Lung microvascular endothelial cell (primary cell): ENCODE measurements at regions not wholly inside any gene's neighbourhood (a gene's known extent, or its start where the extent isn't known, plus 50 kb on each side); places are given as distances from the start of the nearest gene placed in this dataset.

Experiments used
- DNase-seq, 2 donors: peaks; one replicate each; pipeline versions ENCODE4 v3.0.0 to v3.0.0-alpha.2; 2010; ENCODE audit warnings: low read depth in 2 of 2

GRCh38 chr7:41795276-41795833 lies 92.5 kb upstream of the INHBA start:
- DNase-seq, result no peak

GRCh38 chr7:41793556-41793955 lies 90.7 kb upstream of the INHBA start:
- no peak for DNase-seq

DNA sequence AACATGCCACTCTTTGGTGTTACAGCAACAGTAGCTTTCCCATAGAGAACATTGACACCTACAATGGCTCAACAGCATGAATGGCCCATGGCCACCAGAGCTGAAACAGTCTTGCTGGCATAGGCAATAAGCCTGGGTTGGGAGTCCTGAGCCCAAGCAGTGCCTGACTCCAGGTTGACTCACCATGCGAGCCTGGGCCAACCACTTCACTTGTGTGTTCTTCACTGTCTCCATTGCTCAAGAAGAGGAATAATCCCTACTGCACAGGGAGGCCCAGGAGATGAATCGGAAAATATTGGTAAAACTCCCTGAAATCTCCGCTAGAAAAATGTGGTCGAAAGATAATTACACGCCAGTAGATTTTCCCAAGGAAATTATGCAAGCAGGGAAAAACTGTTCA lies 89.2 kb upstream of the INHBA start:
- DNase-seq, result no peak

- DNase-seq, result peak in 1 of 2 donors; percentile 36
Observed at GRCh38 chr7:41788556-41788955, 85.7 kb upstream of the INHBA start.

GRCh38 chr7:41787651-41788350 lies 84.9 kb upstream of the INHBA start:
- DNase-seq, result no peak

- DNase-seq, result no peak
Observed at GRCh38 chr7:41786944-41787343, 84.1 kb upstream of the INHBA start.

DNA sequence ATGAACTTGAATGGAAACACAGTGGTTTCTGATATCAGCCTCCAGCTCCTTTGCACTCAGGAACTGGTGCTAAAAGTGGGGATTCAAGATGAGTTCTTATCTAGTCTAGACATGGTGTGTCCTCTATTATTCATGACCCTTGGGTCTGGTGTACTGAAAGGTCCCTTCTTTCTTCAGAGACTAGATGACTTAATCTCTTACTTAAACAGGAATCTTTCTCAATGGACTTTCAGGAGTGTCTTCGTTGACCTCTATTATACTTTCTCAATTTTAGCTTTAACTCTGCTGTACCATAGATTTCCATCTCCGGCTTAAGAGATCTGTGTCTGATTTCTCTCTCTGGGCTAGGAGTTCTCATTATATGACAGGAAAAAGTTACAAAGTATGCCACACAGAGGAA lies 83.5 kb upstream of the INHBA start:
- DNase-seq, result no peak

DNA sequence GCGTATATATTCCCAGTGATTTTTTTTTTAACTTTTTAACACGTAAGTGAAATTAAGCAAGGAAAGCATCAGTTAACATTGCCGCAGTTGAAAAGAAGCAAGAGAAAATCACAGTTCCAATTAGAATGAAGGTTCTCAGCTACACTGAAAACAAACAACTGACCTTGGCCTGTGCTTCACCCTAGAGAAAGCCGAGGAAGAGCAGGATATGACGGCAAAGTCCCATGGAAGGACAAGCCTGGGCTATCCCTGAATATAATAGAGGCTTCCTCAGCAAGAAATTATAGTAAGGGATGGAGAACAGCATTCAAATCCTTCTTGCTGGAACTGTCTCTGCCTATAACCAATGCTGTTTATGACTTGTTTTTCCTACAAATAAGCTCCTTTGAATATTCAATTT lies 83.0 kb upstream of the INHBA start:
- DNase-seq, result peak in 1 of 2 donors; percentile 43

DNA sequence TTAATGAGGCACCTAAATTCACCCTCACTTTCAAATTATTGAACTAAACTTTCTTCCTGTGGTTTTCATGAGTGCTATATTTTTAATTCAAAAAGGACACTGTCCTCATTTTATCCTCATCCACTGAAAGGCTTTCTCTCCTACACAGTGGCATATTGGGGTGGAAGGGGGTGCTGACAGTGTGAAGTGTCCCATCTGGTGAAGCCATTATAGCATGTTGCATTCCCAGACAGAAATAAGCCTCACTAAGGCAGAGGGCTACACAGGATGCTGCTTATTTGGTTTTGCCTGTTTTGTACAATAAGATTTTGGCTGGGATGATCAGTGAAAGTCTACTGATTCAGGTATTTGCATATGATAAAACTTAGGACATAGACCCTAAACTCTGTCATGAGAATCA lies 82.4 kb upstream of the INHBA start:
- no peak for DNase-seq

DNA sequence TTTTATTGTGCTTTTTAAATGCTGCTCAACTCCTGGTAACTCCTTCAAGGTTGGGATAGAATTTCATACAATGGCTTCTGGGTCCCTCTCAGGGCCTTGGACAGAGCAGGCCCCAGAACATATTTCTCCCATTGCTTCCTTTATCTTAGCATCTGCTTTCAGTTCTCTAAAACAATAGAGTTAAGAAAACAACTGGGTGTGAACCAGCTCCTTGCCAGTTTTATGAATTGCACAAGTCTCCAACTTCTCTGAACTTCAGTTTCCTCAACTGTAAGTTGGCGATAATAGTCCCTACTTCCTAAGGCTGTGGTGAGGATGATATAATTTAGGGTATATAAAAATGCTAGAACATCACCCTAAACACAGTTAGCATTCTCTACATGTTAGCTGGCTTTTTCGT lies 77.0 kb upstream of the INHBA start:
- peak in 1 of 2 donors; percentile 47 for DNase-seq

DNA sequence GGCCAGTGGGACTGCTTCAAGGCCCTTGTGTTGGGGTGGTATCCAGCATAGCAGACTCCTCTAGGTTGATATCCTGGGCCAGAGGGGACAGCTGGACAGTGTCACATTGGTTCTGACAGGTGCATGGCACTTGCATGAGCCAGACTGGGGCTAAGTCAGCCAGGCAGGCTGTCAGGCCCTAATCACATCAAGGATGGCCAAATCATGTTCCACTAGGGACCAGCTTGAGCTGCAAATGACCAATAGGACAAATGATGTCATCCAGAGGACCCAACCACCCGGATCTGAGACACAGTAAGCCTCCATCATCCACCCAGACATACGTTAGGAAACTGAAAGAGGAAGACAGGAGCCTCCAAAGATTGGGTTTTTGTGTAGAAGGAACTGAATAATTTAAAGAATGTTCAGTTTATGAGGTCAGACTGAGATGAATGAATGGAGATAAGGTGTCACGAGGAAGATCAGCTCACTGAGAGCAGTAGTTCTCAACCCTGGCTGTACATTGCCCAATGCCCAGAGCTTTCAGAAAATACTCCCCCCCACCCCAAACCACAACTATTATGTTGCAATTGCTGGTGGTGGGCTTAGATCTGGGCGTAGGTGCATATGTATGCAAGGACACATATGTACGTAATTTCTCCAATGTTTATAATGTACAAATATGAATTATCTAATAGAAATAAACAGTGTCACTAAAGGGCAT lies 75.2 kb upstream of the INHBA start:
- no peak for DNase-seq

GRCh38 chr7:41774966-41775365 lies 72.1 kb upstream of the INHBA start:
- no peak for DNase-seq

GRCh38 chr7:41773756-41774155 lies 70.9 kb upstream of the INHBA start:
- no peak for DNase-seq

- no peak for DNase-seq
Observed at GRCh38 chr7:41771717-41772116, 68.8 kb upstream of the INHBA start.

DNA sequence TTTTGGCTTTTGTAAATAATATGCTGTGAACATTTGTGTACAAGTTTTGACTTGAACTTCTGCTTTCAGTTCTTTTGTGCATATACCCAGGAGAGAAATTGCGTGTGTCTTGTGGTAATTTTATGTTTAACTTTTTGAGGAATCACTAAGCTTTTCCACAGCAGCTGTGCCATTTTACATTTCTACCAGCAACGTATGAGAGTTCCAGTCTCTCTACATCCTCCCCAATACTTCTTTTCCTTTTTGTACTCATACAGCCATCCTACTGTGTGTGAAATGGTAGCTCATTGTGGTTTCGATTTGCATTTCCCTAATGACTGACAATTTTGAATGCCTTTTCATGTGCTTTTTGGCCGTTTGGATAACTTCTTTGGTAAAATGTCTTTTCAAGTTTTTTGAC lies 66.3 kb upstream of the INHBA start:
- no peak for DNase-seq

- no peak for DNase-seq
Observed at GRCh38 chr7:41763626-41764025, 60.7 kb upstream of the INHBA start.

GRCh38 chr7:41762641-41763040 lies 59.8 kb upstream of the INHBA start:
- no peak for DNase-seq

GRCh38 chr7:41760293-41760692 lies 57.4 kb upstream of the INHBA start:
- no peak for DNase-seq

- no peak for DNase-seq
Observed at GRCh38 chr7:41758321-41758720, 55.4 kb upstream of the INHBA start.

- no peak for DNase-seq
Observed at GRCh38 chr7:41756650-41757182, 53.8 kb upstream of the INHBA start.

DNA sequence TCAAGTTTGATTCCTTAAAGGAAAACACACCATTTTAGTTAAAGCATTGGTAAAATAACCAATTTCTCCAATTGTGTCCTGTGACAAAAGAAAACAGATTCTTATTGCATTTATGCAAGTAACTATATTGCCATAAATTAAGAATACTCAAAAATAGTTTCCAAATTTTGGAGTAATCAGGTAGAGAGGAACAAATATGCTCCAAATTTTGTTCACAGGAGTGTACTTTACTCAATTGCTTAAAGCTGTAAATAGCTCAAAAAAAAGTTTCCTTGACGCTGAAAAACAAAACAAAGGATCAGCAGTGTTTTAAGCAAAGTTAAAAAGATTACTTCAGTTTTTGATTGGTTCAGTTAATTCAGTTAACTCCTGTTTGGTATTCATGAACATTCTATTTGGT lies 52.2 kb upstream of the INHBA start:
- DNase-seq, result no peak

DNA sequence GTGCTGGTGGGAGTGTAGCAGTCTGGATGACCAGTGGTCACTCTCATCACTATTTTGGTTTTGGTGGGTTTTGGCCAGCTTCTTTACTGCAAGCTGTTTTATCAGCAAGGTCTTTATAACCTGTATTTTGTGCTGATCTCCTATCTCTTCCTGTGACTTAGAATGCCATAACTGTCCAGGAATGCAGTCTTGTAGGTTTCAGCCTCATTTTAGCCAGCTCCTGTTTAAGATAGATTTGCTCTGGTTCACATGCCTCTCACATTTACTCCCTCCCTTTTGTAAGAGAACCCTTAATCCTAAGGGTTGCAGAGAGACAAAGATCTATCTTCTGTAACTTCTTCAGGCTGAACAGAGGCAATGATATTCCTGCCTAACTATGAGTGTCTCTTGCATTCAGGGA lies 51.2 kb upstream of the INHBA start:
- DNase-seq, result no peak
